Lower lobe of right lung (tissue), 2 donors: ENCODE measurements at regions not wholly inside any gene's neighbourhood (a gene's known extent, or its start where the extent isn't known, plus 50 kb on each side); places are given as distances from the start of the nearest gene placed in this dataset.

ENCODE experiments used
- ATAC-seq, 2 donors: fragments of 200-7000 bp; cut with Tn5 transposase; one replicate each; pipeline ENCODE4 v1.9.1; 2020 to 2022; ENCODE audit warnings: mild to moderate bottlenecking in 2 of 2, moderate library complexity in 2 of 2
- DNase-seq: peaks from one replicate; pipeline ENCODE4 v3.0.0-alpha.2; 2020
- H3K27ac ChIP-seq: fragments of 200-600 bp; one replicate; pipeline ENCODE4 v1.8.0; 2022
- H3K27me3 ChIP-seq: fragments of 200-600 bp; one replicate; pipeline ENCODE4 v1.8.0; 2022; ENCODE audit warnings: low read depth
- H3K36me3 ChIP-seq: fragments of 200-600 bp; one replicate; pipeline ENCODE4 v1.8.0; 2022; ENCODE audit warnings: mild to moderate bottlenecking
- H3K4me1 ChIP-seq: fragments of 200-600 bp; one replicate; pipeline ENCODE4 v1.8.0; 2022
- H3K4me3 ChIP-seq: fragments of 200-600 bp; one replicate; pipeline ENCODE4 v1.8.0; 2022; ENCODE audit warnings: mild to moderate bottlenecking
- H3K9me3 ChIP-seq: fragments of 200-600 bp; one replicate; pipeline ENCODE4 v1.8.0; 2022
- intact Hi-C: fragments of 100-400 bp; cut with DNase I; formaldehyde crosslinking; loops from one replicate; pipeline ENCODE4 v1.11.0; 2022
- TF ChIP-seq, protein P1 (sequence below): fragments of 200-600 bp; IDR thresholded peaks from one replicate; pipeline ENCODE4 v1.8.0; 2022; ENCODE audit warnings: antibody characterized with exemption, mild to moderate bottlenecking
- donor health status: DM: no; HTN: yes; CAD: no; lungs with severe emphysema.

DNA sequence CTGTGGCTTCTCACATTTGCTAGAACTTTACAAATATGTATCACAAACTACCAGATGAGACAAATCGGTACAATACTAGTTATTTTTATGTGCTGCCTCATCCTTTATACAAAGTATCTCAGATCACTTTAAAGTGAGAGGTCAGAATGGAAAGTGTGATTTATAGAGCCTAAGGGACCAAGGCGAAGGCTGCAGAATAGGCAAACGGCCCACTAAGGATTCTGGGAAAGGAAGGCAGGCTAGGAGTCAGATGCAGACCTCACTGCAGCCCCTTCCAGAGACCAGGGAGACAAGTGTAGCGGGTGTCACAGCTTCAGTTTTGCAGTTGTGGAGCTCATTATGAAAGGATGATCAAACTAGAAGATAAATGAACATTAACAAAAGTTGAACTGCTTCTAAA, 190.6 kb downstream of the HIBADH start:
- intact Hi-C loops: no loop called here
- no peak for DNase-seq
- TF ChIP-seq, protein P1, sequence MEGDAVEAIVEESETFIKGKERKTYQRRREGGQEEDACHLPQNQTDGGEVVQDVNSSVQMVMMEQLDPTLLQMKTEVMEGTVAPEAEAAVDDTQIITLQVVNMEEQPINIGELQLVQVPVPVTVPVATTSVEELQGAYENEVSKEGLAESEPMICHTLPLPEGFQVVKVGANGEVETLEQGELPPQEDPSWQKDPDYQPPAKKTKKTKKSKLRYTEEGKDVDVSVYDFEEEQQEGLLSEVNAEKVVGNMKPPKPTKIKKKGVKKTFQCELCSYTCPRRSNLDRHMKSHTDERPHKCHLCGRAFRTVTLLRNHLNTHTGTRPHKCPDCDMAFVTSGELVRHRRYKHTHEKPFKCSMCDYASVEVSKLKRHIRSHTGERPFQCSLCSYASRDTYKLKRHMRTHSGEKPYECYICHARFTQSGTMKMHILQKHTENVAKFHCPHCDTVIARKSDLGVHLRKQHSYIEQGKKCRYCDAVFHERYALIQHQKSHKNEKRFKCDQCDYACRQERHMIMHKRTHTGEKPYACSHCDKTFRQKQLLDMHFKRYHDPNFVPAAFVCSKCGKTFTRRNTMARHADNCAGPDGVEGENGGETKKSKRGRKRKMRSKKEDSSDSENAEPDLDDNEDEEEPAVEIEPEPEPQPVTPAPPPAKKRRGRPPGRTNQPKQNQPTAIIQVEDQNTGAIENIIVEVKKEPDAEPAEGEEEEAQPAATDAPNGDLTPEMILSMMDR: no peak
- H3K27me3 ChIP-seq: no peaks in the 10 kb centered on the region
- H3K4me1 ChIP-seq: no peaks in the 10 kb centered on the region
- no peak overlapping the region for H3K27ac ChIP-seq
- H3K9me3 ChIP-seq: no peaks in the 10 kb centered on the region
- no peak overlapping the region for H3K4me3 ChIP-seq
- no peak for ATAC-seq
- no peaks in the 10 kb centered on the region for H3K36me3 ChIP-seq
